HG02642 (cell line): ENCODE measurements at regions not wholly inside any gene's neighbourhood (a gene's known extent, or its start where the extent isn't known, plus 50 kb on each side); places are given as distances from the start of the nearest gene placed in this dataset.
"Not testable (repeated sequence)": the region's sequence is repeated elsewhere in the genome, so short reads cannot be mapped to it uniquely, and the experiment has no call there.

Experiments
- ATAC-seq: cut with Tn5 transposase; IDR thresholded peaks from one replicate; pipeline ENCODE4 v1.9.1; 2021; ENCODE audit warnings: mild to moderate bottlenecking; ENCODE audit not compliant: unreplicated experiment, poor library complexity

DNA sequence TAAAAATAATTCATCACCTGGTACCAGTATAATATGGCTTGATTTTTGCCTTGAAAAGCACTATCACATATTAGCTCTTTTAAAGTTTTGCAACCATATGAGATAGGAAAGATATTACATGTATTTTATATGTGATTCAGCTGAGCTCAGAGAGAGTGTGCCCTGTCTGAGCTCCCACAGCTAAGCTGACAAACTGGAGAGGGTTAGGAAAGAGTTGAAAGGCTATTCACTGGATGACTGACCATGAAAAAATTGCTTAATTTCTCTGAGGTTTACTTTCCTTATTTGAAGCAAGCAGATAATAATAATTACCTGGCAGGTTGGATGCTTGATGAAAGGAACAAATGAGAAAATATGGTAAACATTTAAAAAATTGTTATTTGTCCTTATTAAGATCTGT is 97.4 kb upstream of the CCDC80 start:
- ATAC-seq, result no peak

DNA sequence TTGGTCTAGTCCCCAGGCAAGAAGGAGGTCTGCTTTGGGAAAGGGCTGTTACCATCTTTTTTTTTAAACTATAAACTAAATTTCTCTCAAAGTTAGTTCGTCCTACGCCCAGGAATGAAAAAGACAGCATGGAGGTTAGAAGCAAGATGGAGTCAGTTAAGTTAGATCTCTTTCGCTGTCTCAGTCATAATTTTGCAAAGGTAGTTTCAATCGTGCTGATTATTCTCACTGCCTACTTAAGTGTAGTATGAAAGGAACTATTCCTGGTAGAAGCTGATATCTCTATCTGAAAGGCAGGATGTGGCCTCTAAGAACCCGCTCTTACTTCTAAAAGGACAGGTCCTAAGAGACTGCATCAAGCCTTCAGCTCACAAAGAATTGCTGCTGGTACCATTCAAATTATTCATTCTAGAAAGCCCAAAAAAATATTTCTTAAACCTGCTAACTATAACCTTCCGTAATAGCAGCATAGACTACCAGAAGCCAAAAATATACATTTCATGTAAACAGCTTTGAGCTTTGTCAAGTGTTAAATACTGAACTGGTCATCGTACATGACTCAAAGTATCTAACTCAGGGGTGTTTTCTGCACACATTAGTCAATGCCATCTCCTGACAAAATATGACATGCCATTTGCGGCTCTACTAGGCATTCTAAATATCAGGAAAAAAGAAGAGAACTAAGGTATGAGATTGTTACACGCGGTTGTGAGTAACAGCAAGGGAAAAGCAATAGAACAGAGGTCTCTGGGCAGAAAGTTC is 96.0 kb upstream of the CCDC80 start:
- no peak for ATAC-seq

GRCh38 chr3:112736386-112736785 is 95.4 kb upstream of the CCDC80 start:
- ATAC-seq, result no peak

DNA sequence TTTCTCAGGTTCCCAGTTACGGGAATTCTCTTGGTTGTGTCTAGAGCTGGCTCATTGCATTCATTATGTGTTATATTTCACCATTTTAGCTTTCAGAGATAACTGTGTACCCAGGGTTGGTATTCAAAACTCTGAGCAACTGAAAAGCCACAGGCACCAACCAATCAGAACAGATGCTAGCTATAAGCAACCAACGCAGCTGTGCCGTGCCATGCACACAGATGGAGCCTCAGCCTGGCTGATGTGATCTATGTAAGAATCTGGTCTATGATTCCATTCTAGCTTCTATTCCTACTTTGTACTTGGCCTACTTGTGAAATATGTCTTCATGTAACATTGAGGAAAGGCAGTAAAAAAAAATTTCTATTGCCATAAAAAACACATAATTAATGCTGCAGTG is 95.0 kb upstream of the CCDC80 start:
- ATAC-seq, result no peak

- ATAC-seq, result peak; percentile 62
Observed at GRCh38 chr3:112734736-112735350, 93.9 kb upstream of the CCDC80 start.

DNA sequence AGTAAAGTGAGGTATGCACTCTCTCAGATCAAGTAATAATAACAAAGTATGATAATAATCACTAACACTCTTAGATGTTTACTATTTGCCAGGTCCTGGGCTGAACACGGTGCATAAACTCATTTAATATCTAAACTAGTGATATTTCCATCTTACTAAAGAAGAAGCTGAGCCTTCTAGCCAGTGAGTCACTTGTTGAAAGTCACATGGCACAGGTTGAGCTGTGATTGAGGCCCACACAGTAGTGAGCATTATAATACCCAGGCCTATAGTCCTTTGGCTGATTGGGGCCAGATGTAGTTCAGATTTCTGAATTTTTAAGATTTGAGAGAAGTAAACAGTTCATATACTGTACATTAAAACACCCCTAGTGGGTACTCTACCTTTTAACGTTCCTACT is 93.2 kb upstream of the CCDC80 start:
- no peak for ATAC-seq

GRCh38 chr3:112730210-112730609 is 89.3 kb upstream of the CCDC80 start:
- ATAC-seq, result no peak

- no peak for ATAC-seq
Observed at GRCh38 chr3:112721231-112721630, 80.3 kb upstream of the CCDC80 start.

DNA sequence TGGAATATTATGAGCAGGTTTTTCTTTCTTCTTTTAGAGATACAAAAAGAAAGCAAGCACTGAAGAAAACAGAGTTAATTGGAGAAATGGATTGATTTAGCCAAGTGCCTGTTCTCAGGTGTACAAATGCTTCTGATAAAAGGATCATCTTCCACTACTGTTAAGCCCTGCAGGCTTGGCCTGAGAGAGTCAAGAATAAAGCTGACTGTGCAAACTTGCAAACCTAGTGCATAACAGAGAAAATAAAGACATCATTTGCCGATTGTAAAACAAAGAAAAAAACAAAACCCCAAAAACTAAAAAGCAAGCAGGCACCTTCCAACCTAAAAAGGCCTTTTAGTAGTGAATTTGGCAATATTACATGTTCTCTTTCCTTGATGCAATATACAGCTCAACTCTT is 78.0 kb upstream of the CCDC80 start:
- ATAC-seq, result no peak

DNA sequence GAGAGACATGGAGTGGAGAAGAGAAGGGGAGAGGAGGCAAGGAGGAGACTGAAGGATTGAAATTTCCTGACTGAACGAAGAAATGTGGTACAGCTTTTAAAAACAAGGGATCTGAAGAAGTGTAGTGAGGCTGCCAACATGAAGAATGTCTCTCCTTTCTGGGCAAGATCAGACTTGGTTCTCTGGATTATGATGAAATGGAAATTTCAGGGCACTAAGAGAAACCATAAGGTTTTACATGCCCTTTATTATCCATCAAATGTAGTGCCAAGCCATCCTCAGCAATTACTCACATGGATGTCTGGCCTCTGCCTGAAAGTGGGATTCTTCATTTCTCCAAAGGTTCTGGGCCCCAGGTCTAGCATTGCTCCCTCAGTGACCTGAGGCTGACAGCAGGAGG is 77.6 kb upstream of the CCDC80 start:
- no peak for ATAC-seq

DNA sequence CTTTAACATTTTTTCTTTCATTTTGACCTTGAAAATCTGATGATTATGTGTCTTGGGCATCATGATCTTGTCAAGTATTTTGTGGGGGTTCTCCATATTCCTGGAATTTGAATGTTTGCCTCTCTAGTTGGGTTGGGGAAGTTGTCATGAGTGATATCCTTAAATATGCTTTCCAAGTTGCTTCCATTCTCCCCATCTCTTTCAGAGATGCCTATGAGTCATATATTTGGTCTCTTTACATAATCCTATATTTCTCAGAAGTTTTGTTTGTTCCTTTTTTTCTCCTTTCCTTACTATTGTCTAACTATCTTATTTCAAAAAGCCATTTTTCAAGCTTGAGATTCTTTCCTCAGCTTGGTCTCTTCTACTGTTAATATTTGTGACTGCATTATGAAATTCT is 69.0 kb upstream of the CCDC80 start:
- no peak for ATAC-seq

GRCh38 chr3:112699436-112699978 is 58.6 kb upstream of the CCDC80 start:
- ATAC-seq, result no peak

GRCh38 chr3:112698442-112698841 is 57.5 kb upstream of the CCDC80 start:
- ATAC-seq, result not testable (repeated sequence)

DNA sequence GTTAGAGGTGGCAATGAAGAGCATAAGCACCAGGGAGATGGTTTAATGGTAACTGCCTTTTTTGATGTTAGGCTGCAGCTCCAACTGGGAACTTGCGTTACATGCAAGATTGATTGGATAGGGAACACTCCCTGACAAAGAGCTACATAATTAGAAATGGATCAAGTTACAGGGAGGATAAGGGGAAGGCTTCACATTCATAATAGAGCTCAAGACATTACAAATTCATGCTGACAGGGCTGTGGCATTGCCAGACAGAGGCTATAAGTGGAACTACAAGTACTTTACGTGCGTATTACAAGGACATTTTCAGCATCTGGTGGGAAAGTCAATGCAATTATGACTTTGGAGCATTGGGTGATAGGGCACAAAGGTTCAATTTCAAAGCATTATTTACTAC is 55.3 kb upstream of the CCDC80 start:
- not testable (repeated sequence) for ATAC-seq

GRCh38 chr3:112695377-112696108 is 54.6 kb upstream of the CCDC80 start:
- not testable (repeated sequence) for ATAC-seq

DNA sequence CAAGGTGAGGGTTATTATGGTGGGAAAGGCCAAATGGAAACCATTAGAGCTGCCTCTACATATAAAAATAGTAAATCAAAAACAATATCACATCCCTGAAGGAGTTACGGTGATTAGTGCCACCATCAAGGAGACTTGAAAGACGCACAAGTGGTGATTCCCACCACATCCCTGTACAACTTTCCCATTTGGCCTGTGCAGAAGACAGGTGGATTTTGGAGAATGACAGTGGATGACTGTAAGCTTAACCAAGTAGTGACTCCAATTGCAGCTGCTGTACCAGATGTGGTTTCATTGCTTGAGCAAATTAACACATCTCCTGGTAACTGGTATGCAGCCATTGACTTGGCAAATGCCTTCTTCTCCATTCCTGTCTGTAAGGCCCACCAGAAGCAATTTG is 54.0 kb upstream of the CCDC80 start:
- not testable (repeated sequence) for ATAC-seq

- ATAC-seq, result no peak
Observed at GRCh38 chr3:112693186-112693585, 52.2 kb upstream of the CCDC80 start.
